Caco-2 (cell line): ENCODE measurements at regions not wholly inside any gene's neighbourhood (a gene's known extent, or its start where the extent isn't known, plus 50 kb on each side); places are given as distances from the start of the nearest gene placed in this dataset.

Source experiments
- BruUV-seq: library from RNA; stranded (reverse); fragments of 400-500 nt; replicated peaks from 2 replicates; lab custom pipeline; 2021; lab: Mats Ljungman, UMichigan
- CTCF ChIA-PET: fragments of 300-600 bp; sonication (Branson Sonifier 250); formaldehyde crosslinking; loops from one replicate; lab custom pipeline; 2022; ENCODE audit warnings: antibody characterized with exemption; lab: Charles Lee
- POLR2A ChIA-PET: fragments of 300-600 bp; sonication (Branson Sonifier 250); formaldehyde crosslinking; loops from one replicate; lab custom pipeline; 2022; ENCODE audit warnings: antibody characterized with exemption; lab: Charles Lee
- DNase-seq, 2 experiments: peaks; one replicate each; pipeline versions ENCODE4 v3.0.0 to v3.0.0-alpha.2; 2020 to 2022
- H3K27me3 ChIP-seq: replicated peaks from 2 replicates; pipeline ENCODE4 v1.6.0; 2011; ENCODE audit warnings: low read length; ENCODE audit not compliant: control insufficient read depth, insufficient read depth
- H3K36me3 ChIP-seq: 2 replicates; pipeline ENCODE4 v1.5.1; 2011; ENCODE audit warnings: low read length; ENCODE audit not compliant: control insufficient read depth, insufficient read depth
- H3K4me1 ChIP-seq: fragments of 250-450 bp; sonication (Bioruptor Pico); 2 replicates; pipeline ENCODE4 v1.5.1; 2020; ENCODE audit warnings: mild to moderate bottlenecking
- H3K4me3 ChIP-seq: 2 replicates; pipeline ENCODE4 v1.5.1; 2011; ENCODE audit warnings: low read depth, mild to moderate bottlenecking, control low read depth, low read length
- H3K9me3 ChIP-seq: fragments of 250-450 bp; sonication (Bioruptor Pico); 2 replicates; pipeline ENCODE4 v1.5.1; 2020; ENCODE audit warnings: mild to moderate bottlenecking, moderate library complexity
- H3K27ac Mint-ChIP-seq: one replicate; pipeline ENCODE4 v1.8.0; 2022; ENCODE audit warnings: mixed read lengths; ENCODE audit not compliant: unreplicated experiment
- H3K27me3 Mint-ChIP-seq: one replicate; pipeline ENCODE4 v1.8.0; 2022; ENCODE audit warnings: mixed read lengths; ENCODE audit not compliant: insufficient read depth, unreplicated experiment
- H3K36me3 Mint-ChIP-seq: one replicate; pipeline ENCODE4 v1.8.0; 2022; ENCODE audit warnings: mild to moderate bottlenecking, mixed read lengths; ENCODE audit not compliant: insufficient read depth, unreplicated experiment
- H3K4me1 Mint-ChIP-seq: one replicate; pipeline ENCODE4 v1.8.0; 2022; ENCODE audit warnings: low read depth, mixed read lengths; ENCODE audit not compliant: unreplicated experiment
- H3K4me3 Mint-ChIP-seq: one replicate; pipeline ENCODE4 v1.8.0; 2022; ENCODE audit warnings: mild to moderate bottlenecking, moderate library complexity, mixed read lengths; ENCODE audit not compliant: unreplicated experiment
- H3K9me3 Mint-ChIP-seq: one replicate; pipeline ENCODE4 v1.8.0; 2022; ENCODE audit warnings: mixed read lengths; ENCODE audit not compliant: unreplicated experiment
- intact Hi-C: fragments of 100-400 bp; cut with micrococcal nuclease; formaldehyde crosslinking; loops from one replicate; pipeline ENCODE4 v1.10.0; 2022; ENCODE audit not compliant: unreplicated experiment
- TF ChIP-seq, protein P1 (sequence below), 2 experiments: fragments of 200-600 bp in 1 of 2; IDR thresholded peaks; 1 replicate in 1 of 2; 2 replicates in 1 of 2; pipeline versions ENCODE4 v1.5.1 to v1.8.0; 2011 to 2022; ENCODE audit warnings: antibody characterized with exemption in 1 of 2, control low read depth in 1 of 2, inconsistent platforms in 1 of 2, low read depth in 1 of 2, low read length in 1 of 2, mild to moderate bottlenecking in 1 of 2, moderate library complexity in 1 of 2; ENCODE audit not compliant: insufficient read depth in 1 of 2, severe bottlenecking in 1 of 2, unreplicated experiment in 1 of 2

GRCh38 chr2:204359076-204359475 lies 186.2 kb upstream of the PARD3B start:
- CTCF ChIA-PET, result no interaction called here
- peak overlapping the region; percentile 51 for H3K27ac Mint-ChIP-seq
- POLR2A ChIA-PET, result no interaction called here
- no peaks in the 10 kb centered on the region for H3K36me3 Mint-ChIP-seq
- H3K9me3 Mint-ChIP-seq, result no peaks in the 10 kb centered on the region
- Histone ChIP-seq H3K36me3 (no peaks in the 10 kb centered on the region; the same call in 1 of the 2 replicates), H3K9me3 (no peaks in the 10 kb centered on the region), H3K27me3 (no peaks in the 10 kb centered on the region), H3K4me3 (no peak overlapping the region), H3K4me1 (peaks cover 21% of the 10 kb centered on the region)
- no peak overlapping the region for H3K4me3 Mint-ChIP-seq
- intact Hi-C loops, result no loop called here
- peaks cover 15% of the 10 kb centered on the region for H3K4me1 Mint-ChIP-seq
- no peaks in the 10 kb centered on the region for H3K27me3 Mint-ChIP-seq
- no peak for DNase-seq
- no TSS peak for BruUV-seq
- TF ChIP-seq, protein P1, sequence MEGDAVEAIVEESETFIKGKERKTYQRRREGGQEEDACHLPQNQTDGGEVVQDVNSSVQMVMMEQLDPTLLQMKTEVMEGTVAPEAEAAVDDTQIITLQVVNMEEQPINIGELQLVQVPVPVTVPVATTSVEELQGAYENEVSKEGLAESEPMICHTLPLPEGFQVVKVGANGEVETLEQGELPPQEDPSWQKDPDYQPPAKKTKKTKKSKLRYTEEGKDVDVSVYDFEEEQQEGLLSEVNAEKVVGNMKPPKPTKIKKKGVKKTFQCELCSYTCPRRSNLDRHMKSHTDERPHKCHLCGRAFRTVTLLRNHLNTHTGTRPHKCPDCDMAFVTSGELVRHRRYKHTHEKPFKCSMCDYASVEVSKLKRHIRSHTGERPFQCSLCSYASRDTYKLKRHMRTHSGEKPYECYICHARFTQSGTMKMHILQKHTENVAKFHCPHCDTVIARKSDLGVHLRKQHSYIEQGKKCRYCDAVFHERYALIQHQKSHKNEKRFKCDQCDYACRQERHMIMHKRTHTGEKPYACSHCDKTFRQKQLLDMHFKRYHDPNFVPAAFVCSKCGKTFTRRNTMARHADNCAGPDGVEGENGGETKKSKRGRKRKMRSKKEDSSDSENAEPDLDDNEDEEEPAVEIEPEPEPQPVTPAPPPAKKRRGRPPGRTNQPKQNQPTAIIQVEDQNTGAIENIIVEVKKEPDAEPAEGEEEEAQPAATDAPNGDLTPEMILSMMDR (IDR thresholded peaks at IDR 0.05; ENCODE audit: insufficient read depth in 1 of 2, low read depth in 1 of 2, low read length in 1 of 2, severe bottlenecking in 1 of 2, unreplicated experiment in 1 of 2), result no peak

DNA sequence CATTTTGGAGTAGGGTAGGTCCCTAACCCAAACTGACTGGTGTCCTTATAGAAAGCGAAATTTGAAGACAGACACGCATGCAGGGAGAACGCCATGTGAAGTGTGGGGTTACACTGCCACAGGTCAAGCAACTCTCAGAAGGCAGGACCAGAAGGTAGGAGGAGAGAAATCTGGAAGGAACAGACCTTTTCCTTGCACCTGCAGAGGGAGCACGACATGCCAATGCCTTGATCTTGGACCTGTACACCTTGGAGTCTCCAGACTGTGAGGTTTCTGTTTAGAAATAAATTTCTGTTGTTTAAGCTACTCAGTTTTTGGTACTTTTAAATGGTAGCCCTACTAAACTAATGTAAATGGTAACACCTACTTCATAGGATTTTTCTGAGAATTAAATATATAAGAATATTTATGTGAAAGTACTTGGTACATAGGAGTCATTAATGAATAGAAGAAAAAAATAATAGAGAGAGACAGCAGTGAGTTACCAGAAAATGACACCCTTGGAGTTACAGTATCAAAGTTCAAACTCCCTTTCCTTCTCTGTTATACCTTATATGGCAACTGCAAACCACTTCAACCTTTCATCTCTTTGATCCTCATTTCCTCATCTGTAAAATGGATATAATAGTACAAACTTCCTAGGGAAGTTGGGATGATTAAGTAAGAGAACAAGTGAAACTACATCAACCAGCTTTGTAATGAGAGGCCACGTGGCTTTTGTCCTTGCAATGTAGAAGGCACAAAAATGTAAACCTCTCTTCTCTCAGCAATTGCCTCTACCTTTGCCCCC lies 184.9 kb upstream of the PARD3B start:
- TF ChIP-seq, protein P1 (IDR thresholded peaks at IDR 0.05; ENCODE audit: insufficient read depth in 1 of 2, low read depth in 1 of 2, low read length in 1 of 2, severe bottlenecking in 1 of 2, unreplicated experiment in 1 of 2), result no peak
- BruUV-seq, result no TSS peak
- intact Hi-C loops, result no loop called here
- no peaks in the 10 kb centered on the region for H3K36me3 Mint-ChIP-seq
- no peak for DNase-seq
- H3K36me3 ChIP-seq, result no peaks in the 10 kb centered on the region; the same call in 1 of the 2 replicates
- no peaks in the 10 kb centered on the region for H3K27me3 Mint-ChIP-seq
- H3K27ac Mint-ChIP-seq, result no peak overlapping the region
- peaks cover 21% of the 10 kb centered on the region for H3K4me1 ChIP-seq
- H3K9me3 Mint-ChIP-seq, result no peaks in the 10 kb centered on the region
- CTCF ChIA-PET, result no interaction called here
- H3K27me3 ChIP-seq, result no peaks in the 10 kb centered on the region
- H3K9me3 ChIP-seq, result no peaks in the 10 kb centered on the region
- no peak overlapping the region for H3K4me3 ChIP-seq
- H3K4me3 Mint-ChIP-seq, result no peak overlapping the region
- peaks cover 15% of the 10 kb centered on the region for H3K4me1 Mint-ChIP-seq
- POLR2A ChIA-PET, result no interaction called here

GRCh38 chr2:204361738-204362137 lies 183.5 kb upstream of the PARD3B start:
- Mint-ChIP-seq H3K4me1 (peaks cover 10% of the 10 kb centered on the region), H3K27me3 (no peaks in the 10 kb centered on the region), H3K36me3 (no peaks in the 10 kb centered on the region), H3K4me3 (no peak overlapping the region), H3K9me3 (no peaks in the 10 kb centered on the region), H3K27ac (no peak overlapping the region)
- ChIA-PET POLR2A (no interaction called here), CTCF (no interaction called here)
- H3K4me3 ChIP-seq, result no peak overlapping the region
- TF ChIP-seq, protein P1 (IDR thresholded peaks at IDR 0.05; ENCODE audit: insufficient read depth in 1 of 2, low read depth in 1 of 2, low read length in 1 of 2, severe bottlenecking in 1 of 2, unreplicated experiment in 1 of 2), result no peak
- intact Hi-C loops, result no loop called here
- BruUV-seq, result no TSS peak
- no peak for DNase-seq
- no peaks in the 10 kb centered on the region; the same call in 1 of the 2 replicates for H3K36me3 ChIP-seq
- H3K4me1 ChIP-seq, result peaks cover 15% of the 10 kb centered on the region
- H3K27me3 ChIP-seq, result no peaks in the 10 kb centered on the region
- no peaks in the 10 kb centered on the region for H3K9me3 ChIP-seq
